ENCODE measurements at regions not wholly inside any gene's neighbourhood (a gene's known extent, or its start where the extent isn't known, plus 50 kb on each side); places are given as distances from the start of the nearest gene placed in this dataset.
"Not testable (repeated sequence)": the region's sequence is repeated elsewhere in the genome, so short reads cannot be mapped to it uniquely, and the experiment has no call there.

GRCh38 chr7:155396661-155397060 lies 61.3 kb upstream of the EN2 start:
- no peak for DNase-seq (ENCODE audit: low spot score)

- DNase-seq (ENCODE audit: low spot score), result not testable (repeated sequence)
These were observed 59.9 kb upstream of the EN2 start for GRCh38 chr7:155397758-155398714.

DNA sequence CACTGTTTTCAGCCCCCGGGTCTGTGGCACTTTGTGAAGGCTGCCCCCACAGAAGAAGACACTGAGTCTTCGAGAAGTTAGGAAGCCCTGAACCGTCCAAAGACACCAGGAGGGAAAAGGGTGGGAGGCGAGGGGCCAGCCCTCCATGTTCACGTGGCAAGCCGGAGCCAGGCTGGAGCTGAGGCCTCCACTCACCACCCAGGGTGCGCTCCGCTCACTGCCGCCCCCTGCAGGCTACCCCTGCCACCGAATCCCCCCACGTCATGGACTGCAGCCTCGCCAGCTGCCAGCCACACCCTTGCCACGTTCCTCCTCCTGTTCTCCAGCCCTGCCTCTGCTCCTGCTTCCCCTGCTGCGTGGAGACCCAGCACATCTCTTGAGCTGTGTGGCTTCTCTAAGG lies 59.0 kb upstream of the EN2 start:
- DNase-seq (ENCODE audit: low spot score), result no peak

GRCh38 chr7:155399577-155399976 lies 58.4 kb upstream of the EN2 start:
- no peak for DNase-seq (ENCODE audit: low spot score)

- DNase-seq (ENCODE audit: low spot score), result no peak
These were observed 56.7 kb upstream of the EN2 start for GRCh38 chr7:155401231-155401630.

DNA sequence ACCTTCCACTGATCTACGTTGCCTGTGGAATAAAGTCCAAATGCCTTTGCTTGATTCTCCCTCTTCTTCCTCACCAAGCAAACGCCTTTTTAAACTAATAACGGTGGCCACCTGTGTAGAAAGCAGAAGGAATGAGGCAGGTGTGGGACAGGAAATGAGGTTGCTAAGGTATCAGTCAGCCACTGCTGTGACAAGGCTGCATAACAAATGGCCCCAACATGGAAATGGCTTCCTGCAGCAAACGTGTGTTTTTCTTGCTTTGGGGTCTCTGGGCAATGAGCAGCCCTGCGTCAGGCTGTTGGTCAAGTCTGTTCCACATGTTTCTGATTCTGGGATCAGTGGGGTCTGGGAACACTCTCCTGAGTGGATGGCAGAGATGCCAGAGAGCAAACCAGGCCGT lies 56.0 kb upstream of the EN2 start:
- DNase-seq (ENCODE audit: low spot score), result no peak

GRCh38 chr7:155402941-155403340 lies 55.0 kb upstream of the EN2 start:
- no peak for DNase-seq (ENCODE audit: low spot score)

DNA sequence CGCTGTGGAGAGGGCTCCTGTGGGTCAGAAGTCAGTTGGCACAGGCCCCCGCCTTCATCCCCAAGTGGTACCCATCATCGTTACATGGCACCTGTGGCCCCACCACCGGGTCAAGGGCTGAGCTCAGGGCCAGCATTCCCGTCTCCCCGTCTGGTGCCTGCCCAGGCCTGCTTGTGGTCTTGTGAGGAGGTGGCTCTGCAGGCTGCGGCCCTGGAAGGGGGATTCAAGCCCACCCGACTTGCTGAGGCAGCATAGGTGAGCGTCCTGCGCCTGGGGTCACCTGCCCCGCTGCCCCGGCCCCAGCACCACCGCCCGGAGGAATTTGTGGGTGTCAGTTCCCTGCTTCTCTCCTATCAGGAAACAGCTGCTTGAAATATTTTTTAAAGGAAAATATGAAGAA lies 53.0 kb upstream of the EN2 start:
- no peak for DNase-seq (ENCODE audit: low spot score)

DNA sequence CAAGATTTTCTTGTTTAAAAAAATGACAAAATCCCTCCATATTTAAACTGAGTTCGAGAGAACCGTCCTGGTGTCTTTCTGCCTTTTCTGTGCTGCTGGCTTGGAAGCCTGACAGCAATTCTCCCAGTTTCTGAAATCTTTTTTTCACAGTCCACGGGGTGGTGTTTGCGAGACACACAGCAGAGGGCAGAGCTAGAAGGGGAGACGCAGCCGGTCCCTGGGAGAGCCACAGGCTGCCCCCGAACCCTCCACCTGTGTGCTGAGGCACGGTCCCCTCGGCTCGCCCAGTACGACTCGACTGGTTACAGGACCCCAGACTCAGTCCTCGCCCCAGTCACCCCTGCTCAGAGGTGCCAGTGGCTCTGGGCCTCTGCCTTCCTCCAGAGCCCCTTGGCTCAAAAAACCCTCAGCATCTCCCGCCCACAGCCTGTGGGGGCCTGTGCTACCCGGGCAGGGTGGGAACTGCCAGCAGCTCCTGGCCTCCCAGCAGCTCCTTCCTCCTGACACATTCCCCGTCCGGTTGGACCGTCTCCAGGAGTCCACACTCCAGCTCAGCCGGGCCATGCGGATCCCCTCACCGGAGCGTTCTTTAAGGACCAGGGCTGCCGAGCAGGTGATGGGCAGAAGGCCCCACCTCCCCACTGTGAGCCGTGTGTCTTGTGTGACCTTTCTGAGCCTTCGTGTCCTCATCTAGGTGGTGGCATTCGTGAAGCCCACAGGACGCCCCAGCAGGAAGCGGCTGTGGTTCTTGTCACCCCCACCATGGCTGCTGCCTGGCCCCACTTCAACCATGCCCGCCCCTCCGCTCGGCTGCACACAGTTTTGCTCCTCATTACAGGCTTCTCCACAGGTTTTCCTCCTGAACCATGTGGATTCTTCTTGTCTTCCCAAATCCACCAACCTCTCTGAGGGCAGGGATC lies 52.3 kb upstream of the EN2 start:
- no peak for DNase-seq (ENCODE audit: low spot score)

GRCh38 chr7:155407799-155408198 lies 50.1 kb upstream of the EN2 start:
- no peak for DNase-seq (ENCODE audit: low spot score)

Data from mucosa of gallbladder (tissue), 1 donor.